Small intestine (tissue), 7 donors: ENCODE measurements at regions not wholly inside any gene's neighbourhood (a gene's known extent, or its start where the extent isn't known, plus 50 kb on each side); places are given as distances from the start of the nearest gene placed in this dataset.

Experiments
- DNase-seq, 2 donors: peaks; one replicate each; pipeline versions ENCODE4 v3.0.0 to v3.0.0-alpha.2; 2013
- FAIRE-seq: peaks from 2 replicates; lab custom pipeline; 2012; peaks lifted over from hg19 to GRCh38; lab: Jason Lieb, UNC
- H3K27ac ChIP-seq, 3 donors: one replicate each; pipeline ENCODE4 v1.5.1; 2013; ENCODE audit warnings: low read length in 2 of 3, mild to moderate bottlenecking in 2 of 3, control low read depth in 1 of 3, inconsistent platforms in 1 of 3, low read depth in 1 of 3, moderate library complexity in 1 of 3
- H3K27me3 ChIP-seq, 3 donors: one replicate each; pipeline ENCODE4 v1.6.1; 2013; ENCODE audit warnings: low read length in 3 of 3, inconsistent platforms in 1 of 3; ENCODE audit not compliant: control insufficient read depth in 3 of 3, insufficient read depth in 3 of 3
- H3K36me3 ChIP-seq, 3 donors: one replicate each; pipeline ENCODE4 v1.6.1; 2013; ENCODE audit warnings: low read length in 3 of 3, inconsistent platforms in 1 of 3, low read depth in 1 of 3, mild to moderate bottlenecking in 1 of 3, moderate library complexity in 1 of 3; ENCODE audit not compliant: control insufficient read depth in 3 of 3, insufficient read depth in 2 of 3
- H3K4me1 ChIP-seq, 3 donors: one replicate each; pipeline ENCODE4 v1.6.1; 2013; ENCODE audit warnings: low read length in 2 of 3, inconsistent platforms in 1 of 3, low read depth in 1 of 3, mild to moderate bottlenecking in 1 of 3, moderate library complexity in 1 of 3; ENCODE audit not compliant: control insufficient read depth in 3 of 3, insufficient read depth in 2 of 3
- H3K4me3 ChIP-seq, 3 donors: one replicate each; pipeline ENCODE4 v1.5.1; 2013; ENCODE audit warnings: low read length in 3 of 3, control low read depth in 1 of 3, inconsistent platforms in 1 of 3, low read depth in 1 of 3, mild to moderate bottlenecking in 1 of 3, moderate library complexity in 1 of 3
- H3K9me3 ChIP-seq, 2 donors: one replicate each; pipeline ENCODE4 v1.6.1; 2013; ENCODE audit warnings: low read depth in 1 of 2, low read length in 1 of 2; ENCODE audit not compliant: control insufficient read depth in 2 of 2, insufficient read depth in 1 of 2
- WGBS, 3 donors: extraction: QIAGEN DNeasy Blood & Tissue Kit; methylation state at CpG; one replicate each; pipeline ENCODE4 v1.1.7; 2013; 5-methylcytosine and 5-hydroxymethylcytosine counted together
- donor health status: healthy with polysubstance abuse.
- donor health status: control.
- donor health status: control.
- donor health status: Bipolar disorder and iron deficiency.
- donor health status: healthy.

- Histone ChIP-seq H3K4me3 (no peak overlapping the region), H3K27ac (peak overlapping the region in 2 of 3 donors; percentile 29 to 69), H3K36me3 (no peaks in the 10 kb centered on the region), H3K27me3 (no peaks in the 10 kb centered on the region), H3K4me1 (peaks cover 0 to 8% (median 0%) of the 10 kb centered on the region in 3 donors), H3K9me3 (no peaks in the 10 kb centered on the region)
- FAIRE-seq (no peak), DNase-seq (no peak)
- 71 to 81% (median 80%) methylated on average over 11 of the region's 11 CpGs for WGBS, 3 donors
Measured at GRCh38 chr2:38466876-38467767, 90.0 kb upstream of the ATL2 start.

DNA sequence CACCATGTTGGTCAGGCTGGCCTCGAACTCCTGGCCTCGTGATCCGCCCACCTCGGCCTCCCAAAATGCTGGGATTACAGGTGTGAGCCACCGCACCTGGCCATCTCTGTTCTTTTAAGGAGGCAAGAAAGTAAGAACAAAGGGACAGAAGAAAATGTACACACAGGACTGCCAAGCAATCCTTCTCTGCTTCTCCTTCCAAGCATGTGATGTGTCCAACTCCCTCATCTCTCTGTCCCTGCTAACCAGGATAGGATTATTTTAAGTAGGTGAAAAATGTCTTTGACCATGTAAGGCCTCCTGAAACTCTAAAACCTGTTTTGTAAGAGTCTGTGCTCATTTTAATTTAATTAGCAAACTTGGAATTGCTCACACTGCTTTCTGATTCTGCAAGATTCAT, 89.3 kb upstream of the ATL2 start:
- Histone ChIP-seq H3K9me3 (no peaks in the 10 kb centered on the region), H3K27me3 (no peaks in the 10 kb centered on the region), H3K4me3 (no peak overlapping the region), H3K4me1 (peaks cover 0 to 10% (median 0%) of the 10 kb centered on the region in 3 donors), H3K27ac (peak overlapping the region in 2 of 3 donors; percentile 1 to 59), H3K36me3 (no peaks in the 10 kb centered on the region)
- DNase-seq = no peak
- FAIRE-seq = no peak
- 83 to 89% (median 88%) methylated on average over 5 of the region's 5 CpGs for WGBS, 3 donors

- H3K4me3 ChIP-seq = no peak overlapping the region
- no peaks in the 10 kb centered on the region for H3K27me3 ChIP-seq
- FAIRE-seq = no peak
- WGBS, 3 donors = 37 to 56% (median 46%) methylated on average over 4 of the region's 4 CpGs
- H3K9me3 ChIP-seq = no peaks in the 10 kb centered on the region
- H3K4me1 ChIP-seq = peaks cover 0 to 10% (median 0%) of the 10 kb centered on the region in 3 donors
- peak; percentile 58 to 69 for DNase-seq
- no peaks in the 10 kb centered on the region for H3K36me3 ChIP-seq
- H3K27ac ChIP-seq = peak overlapping the region in 2 of 3 donors; percentile 27 to 41
Measured at GRCh38 chr2:38465789-38466127, 88.7 kb upstream of the ATL2 start.

- no peaks in the 10 kb centered on the region for H3K27me3 ChIP-seq
- H3K27ac ChIP-seq = peak overlapping the region in 2 of 3 donors; percentile 28 to 41
- DNase-seq (no peak), FAIRE-seq (no peak)
- 82 to 87% (median 87%) methylated on average over 9 of the region's 9 CpGs for WGBS, 3 donors
- H3K9me3 ChIP-seq = no peaks in the 10 kb centered on the region
- peaks cover 0 to 10% (median 0%) of the 10 kb centered on the region in 3 donors for H3K4me1 ChIP-seq
- no peaks in the 10 kb centered on the region for H3K36me3 ChIP-seq
- H3K4me3 ChIP-seq = no peak overlapping the region
Measured at GRCh38 chr2:38464971-38465788, 88.1 kb upstream of the ATL2 start.

- 84 to 89% (median 85%) methylated on average over 4 of the region's 4 CpGs for WGBS, 3 donors
- no peaks in the 10 kb centered on the region for H3K36me3 ChIP-seq
- no peak overlapping the region for H3K27ac ChIP-seq
- DNase-seq = no peak
- H3K9me3 ChIP-seq = no peaks in the 10 kb centered on the region
- no peak for FAIRE-seq
- no peaks in the 10 kb centered on the region for H3K27me3 ChIP-seq
- peaks cover 0 to 10% (median 0%) of the 10 kb centered on the region in 3 donors for H3K4me1 ChIP-seq
- no peak overlapping the region for H3K4me3 ChIP-seq
Measured at GRCh38 chr2:38463752-38464151, 86.7 kb upstream of the ATL2 start.

- peak; percentile 35 to 62 for DNase-seq
- Histone ChIP-seq H3K9me3 (no peaks in the 10 kb centered on the region), H3K36me3 (no peaks in the 10 kb centered on the region), H3K4me3 (no peak overlapping the region), H3K4me1 (peaks cover 0 to 10% (median 0%) of the 10 kb centered on the region in 3 donors), H3K27ac (peak overlapping the region in 1 of 3 donors; percentile 30), H3K27me3 (no peaks in the 10 kb centered on the region)
- WGBS, 3 donors = 28 to 52% (median 50%) methylated on average over 7 of the region's 7 CpGs
- FAIRE-seq = no peak
Measured at GRCh38 chr2:38462121-38462661, 85.1 kb upstream of the ATL2 start.

- no peak overlapping the region for H3K4me3 ChIP-seq
- no peak overlapping the region for H3K27ac ChIP-seq
- peaks cover 0 to 10% (median 0%) of the 10 kb centered on the region in 3 donors for H3K4me1 ChIP-seq
- WGBS, 3 donors = 80 to 100% (median 82%) methylated on average over 1 of the region's 1 CpG
- FAIRE-seq (no peak), DNase-seq (no peak)
- H3K36me3 ChIP-seq = no peaks in the 10 kb centered on the region
- peaks cover 0 to 1% (median 0%) of the 10 kb centered on the region in 3 donors for H3K27me3 ChIP-seq
- H3K9me3 ChIP-seq = no peaks in the 10 kb centered on the region
Measured at GRCh38 chr2:38461470-38461869, 84.4 kb upstream of the ATL2 start.

GRCh38 chr2:38460313-38460712, 83.2 kb upstream of the ATL2 start:
- WGBS, 3 donors = 33 to 63% (median 46%) methylated on average over 3 of the region's 3 CpGs
- H3K4me3 ChIP-seq = no peak overlapping the region
- no peaks in the 10 kb centered on the region for H3K36me3 ChIP-seq
- no peaks in the 10 kb centered on the region for H3K9me3 ChIP-seq
- DNase-seq = peak in 1 of 2 donors; percentile 32
- peaks cover 0 to 2% (median 0%) of the 10 kb centered on the region in 3 donors for H3K27me3 ChIP-seq
- FAIRE-seq = no peak
- no peak overlapping the region for H3K27ac ChIP-seq
- H3K4me1 ChIP-seq = peaks cover 0 to 5% (median 0%) of the 10 kb centered on the region in 3 donors
